ENCODE measurements at regions not wholly inside any gene's neighbourhood (a gene's known extent, or its start where the extent isn't known, plus 50 kb on each side); places are given as distances from the start of the nearest gene placed in this dataset.

DNA sequence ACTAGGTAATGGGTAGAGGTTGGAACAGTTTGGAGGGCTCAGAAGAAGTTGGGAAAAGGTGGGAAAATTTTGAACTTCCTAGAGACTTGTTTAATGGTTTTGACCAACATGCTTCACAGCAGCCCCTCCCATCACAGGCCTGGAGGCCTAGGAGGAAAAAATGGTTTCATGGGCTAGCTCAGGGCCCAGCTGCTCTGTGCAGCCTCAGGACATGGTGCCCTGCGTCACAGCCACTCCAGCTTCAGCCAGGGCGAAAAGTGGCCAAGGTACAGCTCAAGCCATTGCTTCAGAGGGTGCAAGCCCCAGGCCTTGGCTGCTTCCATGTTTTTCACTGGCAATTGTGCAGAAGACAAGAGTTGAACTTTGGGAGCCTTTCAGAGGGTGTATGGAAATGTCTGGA lies 453.7 kb downstream of the LRRC70 start:
- FAIRE-seq, result no peak
- WGBS, 2 donors, result 53 to 63% methylated on average over 2 of the region's 2 CpGs
- no peak for ATAC-seq
- no peaks in the 10 kb centered on the region for H3K4me1 ChIP-seq
- TF ChIP-seq CTCF (IDR thresholded peaks at IDR 0.05), result no peak
- H3K27me3 ChIP-seq, result no peaks in the 10 kb centered on the region
- intact Hi-C loops (cut with DNase I), result no loop called here
- no peaks in the 10 kb centered on the region for H3K36me3 ChIP-seq
- no peak for DNase-seq
- H3K9me3 ChIP-seq, result no peaks in the 10 kb centered on the region
- H3K4me3 ChIP-seq, result no peak overlapping the region
- H3K27ac ChIP-seq, result no peak overlapping the region

GRCh38 chr5:63029891-63030290 lies 451.3 kb downstream of the LRRC70 start:
- Histone ChIP-seq H3K4me3 (no peak overlapping the region), H3K36me3 (no peaks in the 10 kb centered on the region), H3K27me3 (no peaks in the 10 kb centered on the region), H3K4me1 (no peaks in the 10 kb centered on the region), H3K9me3 (no peaks in the 10 kb centered on the region), H3K27ac (no peak overlapping the region)
- DNase-seq (no peak), ATAC-seq (no peak), FAIRE-seq (no peak)
- 22% methylated on average over 3 of the region's 3 CpGs for WGBS, 2 donors
- intact Hi-C loops (cut with DNase I), result no loop called here
- no peak for TF ChIP-seq CTCF (IDR thresholded peaks at IDR 0.05)

GRCh38 chr5:63025679-63026078 lies 447.1 kb downstream of the LRRC70 start:
- DNase-seq (no peak), FAIRE-seq (no peak), ATAC-seq (no peak)
- no peak overlapping the region for H3K27ac ChIP-seq
- 63 to 71% methylated on average over 3 of the region's 3 CpGs for WGBS, 2 donors
- no peaks in the 10 kb centered on the region for H3K36me3 ChIP-seq
- intact Hi-C loops (cut with DNase I), result no loop called here
- H3K4me3 ChIP-seq, result no peak overlapping the region
- no peak for TF ChIP-seq CTCF (IDR thresholded peaks at IDR 0.05)
- H3K4me1 ChIP-seq, result no peaks in the 10 kb centered on the region
- no peaks in the 10 kb centered on the region for H3K27me3 ChIP-seq
- H3K9me3 ChIP-seq, result no peaks in the 10 kb centered on the region

DNA sequence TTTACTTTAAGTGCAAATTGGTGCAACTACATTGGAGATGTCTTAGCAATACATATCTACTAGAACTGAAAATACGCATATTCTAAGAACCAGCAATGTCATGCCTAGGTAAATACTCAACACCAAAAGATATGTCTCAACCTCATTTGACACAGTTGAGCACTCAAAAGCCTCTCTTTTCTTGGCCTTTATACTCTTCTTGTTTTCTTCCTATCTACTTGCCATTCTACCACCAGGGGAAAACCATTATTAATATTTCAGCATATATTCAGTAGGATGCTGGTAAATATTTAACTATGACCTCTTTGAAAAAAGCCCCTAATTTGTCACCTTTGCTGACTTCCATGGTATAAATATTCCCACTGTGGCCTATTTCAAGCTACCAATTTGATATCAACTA lies 443.8 kb downstream of the LRRC70 start:
- TF ChIP-seq CTCF (IDR thresholded peaks at IDR 0.05), result no peak
- no peak for FAIRE-seq
- intact Hi-C loops (cut with DNase I), result no loop called here

DNA sequence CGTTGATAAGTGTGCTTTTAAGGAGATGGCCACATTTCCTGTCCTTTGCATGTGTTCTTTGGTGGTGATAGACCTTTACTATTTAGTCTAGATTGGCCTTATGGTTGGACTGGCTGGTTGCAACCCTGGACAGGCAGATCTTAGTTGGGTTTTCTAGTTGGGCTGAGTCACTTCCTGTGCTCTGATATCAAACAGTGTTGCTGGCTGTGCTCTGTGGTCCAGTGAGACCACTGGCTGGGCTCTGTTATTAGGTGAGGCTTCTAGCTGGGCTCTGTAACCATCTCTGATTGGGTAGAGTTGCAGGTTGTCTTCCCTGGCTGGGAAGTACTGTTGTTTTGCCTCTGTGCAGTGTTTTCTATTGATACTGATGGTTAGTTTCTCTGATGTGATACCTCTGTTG lies 432.5 kb downstream of the LRRC70 start:
- no peaks in the 10 kb centered on the region for H3K36me3 ChIP-seq
- WGBS, 2 donors, result 35 to 42% methylated on average over 1 of the region's 1 CpG
- no peaks in the 10 kb centered on the region for H3K4me1 ChIP-seq
- no peak for ATAC-seq
- no peak for FAIRE-seq
- no peak overlapping the region for H3K4me3 ChIP-seq
- no peaks in the 10 kb centered on the region for H3K9me3 ChIP-seq
- no peak overlapping the region for H3K27ac ChIP-seq
- TF ChIP-seq CTCF (IDR thresholded peaks at IDR 0.05), result no peak
- intact Hi-C loops (cut with DNase I), result no loop called here
- no peaks in the 10 kb centered on the region for H3K27me3 ChIP-seq
- DNase-seq, result no peak

More for the DNA sequence above, 443.8 kb downstream of the LRRC70 start:
- no peaks in the 10 kb centered on the region for H3K27me3 ChIP-seq
- no peaks in the 10 kb centered on the region for H3K4me1 ChIP-seq
- no peak overlapping the region for H3K4me3 ChIP-seq
- 86 to 93% methylated on average over 1 of the region's 1 CpG for WGBS, 2 donors
- DNase-seq (no peak), ATAC-seq (no peak)
- H3K36me3 ChIP-seq, result no peaks in the 10 kb centered on the region
- H3K27ac ChIP-seq, result no peak overlapping the region
- H3K9me3 ChIP-seq, result no peaks in the 10 kb centered on the region

Data from pancreas (tissue), 10 donors.